Stimulated activated CD4-positive, alpha-beta T cell treated with anti-CD3 and anti-CD28 coated beads, TNF-alpha, amount 100 ng/mL, for 48 hours (primary cell): ENCODE measurements at regions not wholly inside any gene's neighbourhood (a gene's known extent, or its start where the extent isn't known, plus 50 kb on each side); places are given as distances from the start of the nearest gene placed in this dataset.
"Not testable (repeated sequence)": the region's sequence is repeated elsewhere in the genome, so short reads cannot be mapped to it uniquely, and the experiment has no call there.

ENCODE experiments used
- DNase-seq, 3 donors: peaks; one replicate each; pipeline ENCODE4 v3.0.0-alpha.2; 2020; ENCODE audit warnings: low read depth in 3 of 3

DNA sequence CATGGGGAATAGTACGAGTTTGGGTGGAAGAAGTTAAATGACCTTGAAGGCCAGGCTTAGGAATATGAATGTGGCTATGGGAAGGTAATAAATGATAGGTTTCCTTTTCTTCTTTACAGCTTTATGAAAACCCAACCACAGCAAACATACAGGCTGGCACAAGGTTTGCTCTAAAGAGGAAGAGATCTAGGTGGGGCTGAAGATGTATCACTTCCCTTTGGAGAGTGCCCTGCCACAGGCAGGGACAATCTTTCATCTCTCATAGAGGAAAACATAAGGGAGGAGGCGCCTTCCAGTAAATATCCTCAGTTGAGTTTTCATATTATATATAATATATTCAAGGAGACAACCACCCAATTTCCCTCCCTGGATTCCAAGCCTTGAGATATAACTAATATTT, 72.9 kb upstream of the FRMD6 start:
- no peak for DNase-seq

DNA sequence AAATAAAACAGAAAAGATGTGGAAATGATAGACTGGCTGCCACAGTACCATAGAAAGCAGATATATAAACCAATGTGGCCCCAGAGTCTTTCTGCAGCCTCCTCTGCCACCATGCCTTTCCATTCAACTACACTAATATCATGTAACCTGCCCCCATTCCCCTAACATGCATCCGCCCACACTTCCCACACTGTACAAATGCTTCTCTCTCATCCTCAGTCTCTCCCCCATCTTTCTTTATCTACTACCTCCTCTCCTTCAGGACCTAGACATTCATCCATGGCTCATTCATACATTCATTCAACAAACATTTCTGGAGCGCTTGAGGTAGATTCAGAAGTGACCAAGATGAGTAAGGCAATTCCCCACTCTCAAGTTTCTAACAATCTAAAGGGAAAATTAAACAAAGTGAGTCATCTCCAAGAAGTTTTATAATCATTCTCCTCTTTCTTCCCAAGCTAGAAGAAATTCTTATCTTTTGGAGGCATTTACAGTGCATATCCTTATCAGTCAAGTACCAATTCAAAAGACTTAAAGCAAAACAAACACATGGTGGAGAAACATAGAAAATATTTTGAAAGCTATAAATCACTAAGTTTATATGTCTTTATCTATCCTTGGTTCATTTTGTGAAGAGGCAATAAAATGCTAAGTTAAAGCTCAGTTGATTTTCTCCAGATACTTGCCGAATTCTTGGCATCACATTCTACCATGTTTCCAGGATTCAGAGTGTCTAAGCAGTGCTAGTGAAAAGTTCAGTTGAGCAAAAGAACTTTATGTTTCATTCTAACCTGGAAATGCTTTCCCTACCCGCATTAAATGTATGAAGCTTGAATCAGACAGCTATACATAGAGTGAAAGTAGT, 70.5 kb upstream of the FRMD6 start:
- no peak for DNase-seq

DNA sequence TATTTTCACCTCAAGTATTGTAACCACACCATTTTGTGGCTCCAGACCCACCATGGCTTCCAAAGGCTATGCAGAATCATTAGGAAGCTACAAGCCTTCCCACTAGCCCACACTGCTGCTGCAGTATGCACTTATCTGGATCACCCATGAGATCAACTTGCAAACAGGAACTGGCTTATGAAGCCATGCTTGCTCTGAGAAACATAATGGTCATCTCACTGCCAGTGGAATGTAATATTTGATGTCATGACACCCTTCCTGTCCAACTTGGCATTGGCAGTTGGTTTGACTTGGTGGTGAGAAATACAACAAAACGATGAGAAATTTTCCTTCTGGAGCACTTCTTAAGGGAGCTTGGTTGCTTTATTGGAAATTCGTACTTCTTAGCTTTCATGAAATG, 69.3 kb upstream of the FRMD6 start:
- no peak for DNase-seq

GRCh38 chr14:51585055-51585454, 66.7 kb upstream of the FRMD6 start:
- no peak for DNase-seq

GRCh38 chr14:51592836-51593235, 58.9 kb upstream of the FRMD6 start:
- no peak for DNase-seq

DNA sequence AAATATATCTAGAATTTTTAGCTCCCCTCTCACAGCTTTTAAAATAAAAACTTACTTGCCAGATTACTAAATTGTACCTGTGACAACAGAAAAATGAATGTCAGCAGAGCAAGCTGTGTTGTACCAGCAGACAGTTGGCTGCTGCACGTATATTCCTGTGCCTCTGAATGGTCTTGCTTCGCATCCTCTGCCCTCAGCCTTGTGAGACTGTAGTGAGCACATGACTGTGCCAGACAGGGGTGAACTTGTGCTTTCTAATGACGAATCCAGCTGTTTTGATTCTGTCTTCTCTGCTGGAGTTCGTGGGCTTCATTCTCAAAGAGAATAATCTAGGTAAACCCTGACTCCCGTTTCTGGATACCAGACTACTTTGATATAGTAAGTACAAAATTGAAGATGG, 58.3 kb upstream of the FRMD6 start:
- no peak for DNase-seq

DNA sequence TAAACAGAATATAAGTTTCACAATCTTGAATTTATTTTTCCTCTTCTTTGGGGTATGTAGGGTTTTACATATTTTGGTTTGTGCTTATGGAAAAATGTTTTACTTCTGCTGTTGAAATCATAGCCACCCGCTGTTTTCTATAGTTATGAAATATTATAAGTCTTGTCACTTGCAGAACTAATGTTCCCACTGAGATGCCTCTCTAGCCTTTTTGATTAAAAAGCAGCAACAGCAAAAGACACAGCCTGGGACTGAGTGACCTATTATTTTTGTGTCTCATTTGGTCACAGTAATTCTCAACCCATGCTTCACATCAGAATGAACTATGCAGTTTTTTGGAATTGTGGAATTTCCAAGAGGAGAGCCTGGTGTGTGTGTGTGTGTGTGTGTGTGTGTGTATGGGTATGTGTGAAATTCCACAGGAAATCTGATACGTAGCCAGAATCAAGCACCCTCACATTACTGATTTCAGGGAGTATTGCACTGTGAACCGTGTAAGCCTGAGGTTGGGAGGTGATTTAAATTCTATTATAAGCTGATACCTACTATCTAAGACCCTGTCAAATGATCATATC, 55.7 kb upstream of the FRMD6 start:
- no peak for DNase-seq

DNA sequence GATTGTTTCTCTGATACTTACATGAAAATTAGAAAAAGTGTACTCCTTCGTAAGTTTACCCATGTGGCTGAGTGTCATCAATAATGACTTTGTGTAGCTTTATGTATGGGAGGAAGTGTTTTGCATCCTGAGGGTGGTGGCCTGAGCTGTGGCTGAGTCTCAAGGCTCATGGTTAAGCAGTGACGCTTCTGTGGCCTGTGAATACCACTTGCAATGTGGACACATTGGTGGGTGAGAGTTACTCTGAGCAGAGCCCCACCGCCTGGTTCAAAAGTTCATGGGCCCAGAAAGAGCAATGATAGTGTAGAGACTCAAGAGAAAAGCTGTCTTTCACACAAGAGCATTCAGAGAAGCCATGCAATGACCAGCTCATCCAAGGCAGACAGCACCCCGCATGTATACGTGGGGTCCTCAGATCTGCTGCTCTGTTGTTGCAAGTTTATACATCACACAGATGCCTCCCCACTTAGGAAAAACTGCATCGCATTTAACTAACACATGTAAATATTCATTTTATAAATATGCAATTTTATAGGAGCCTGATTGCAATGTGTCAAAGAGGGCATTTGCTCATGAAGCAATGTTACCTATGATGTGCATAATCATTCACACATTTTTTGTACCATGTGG, 55.1 kb upstream of the FRMD6 start:
- no peak for DNase-seq

DNA sequence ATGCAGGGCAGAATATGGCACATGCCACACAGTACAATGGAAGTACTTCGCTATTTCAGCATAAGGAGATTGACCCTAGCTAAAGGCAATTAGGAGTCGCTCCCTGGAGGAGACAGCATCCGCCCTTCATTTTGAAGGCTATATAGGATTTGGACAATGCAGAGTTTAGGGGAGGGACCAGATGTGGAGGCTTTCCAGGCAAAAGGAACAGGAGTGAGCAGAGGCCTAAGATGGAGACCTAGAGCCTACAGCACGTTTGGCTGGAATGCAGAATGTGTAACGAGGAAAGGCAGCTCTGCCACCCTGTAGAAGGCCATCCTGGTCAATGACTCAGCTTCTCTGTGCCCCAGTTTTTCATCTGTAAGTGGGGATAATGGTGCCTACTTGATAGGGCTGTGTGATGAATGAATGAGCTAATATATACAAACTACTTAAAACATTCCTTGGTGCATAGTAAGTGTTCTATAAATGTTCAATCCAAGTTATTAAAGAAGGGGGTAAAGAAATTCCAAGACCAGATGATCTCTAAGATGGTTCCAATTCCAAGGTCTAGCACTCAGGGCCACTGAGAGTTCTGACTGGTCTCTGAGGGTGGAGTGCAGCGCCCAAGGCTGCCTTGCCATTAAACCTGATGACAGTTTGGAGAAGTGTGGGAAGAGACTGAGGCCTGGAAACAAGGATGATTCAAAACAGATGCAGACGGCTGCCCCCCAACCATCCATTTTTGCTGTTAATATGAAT, 54.3 kb upstream of the FRMD6 start:
- DNase-seq: no peak

GRCh38 chr14:51598924-51599600, 52.6 kb upstream of the FRMD6 start:
- not testable (repeated sequence) for DNase-seq

DNA sequence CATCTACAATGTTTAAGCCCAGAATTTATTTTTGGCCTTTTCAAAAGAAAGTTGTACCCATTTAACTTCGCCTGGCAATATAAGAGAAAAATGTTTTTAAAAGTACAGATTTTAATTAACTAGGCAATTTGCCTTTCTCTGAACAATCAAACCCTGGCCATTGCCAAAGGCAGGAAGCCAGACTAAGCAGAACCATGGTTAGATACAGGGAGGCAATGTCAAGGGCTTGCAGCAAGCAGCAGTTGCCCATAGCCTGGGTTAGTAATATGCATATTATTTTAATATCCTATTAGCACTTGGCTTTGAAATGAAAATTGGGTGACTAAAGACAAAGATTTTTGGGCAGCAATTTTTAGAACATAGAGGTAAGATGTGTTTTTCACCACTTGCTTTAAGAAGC, 51.1 kb upstream of the FRMD6 start:
- DNase-seq: no peak
